LNCAP (cell line): ENCODE measurements at regions not wholly inside any gene's neighbourhood (a gene's known extent, or its start where the extent isn't known, plus 50 kb on each side); places are given as distances from the start of the nearest gene placed in this dataset.

Source experiments
- CTCF ChIP-seq: fragments of 450-650 bp; IDR thresholded peaks from 2 replicates; pipeline ENCODE4 v1.5.1; 2017; ENCODE audit warnings: mild to moderate bottlenecking

- TF ChIP-seq CTCF, result no peak
These were observed 625.6 kb downstream of the AACS start for GRCh38 chr12:125690841-125691240.

GRCh38 chr12:125696054-125696453, 630.8 kb downstream of the AACS start:
- TF ChIP-seq CTCF, result no peak

- no peak for TF ChIP-seq CTCF
These were observed 639.6 kb downstream of the AACS start for GRCh38 chr12:125704803-125705202.

GRCh38 chr12:125720961-125721360, 655.7 kb downstream of the AACS start:
- no peak for TF ChIP-seq CTCF

GRCh38 chr12:125734137-125734536, 668.9 kb downstream of the AACS start:
- TF ChIP-seq CTCF, result 0 out of 2 replicates have a peak, but pooled peaks have one; percentile 9

GRCh38 chr12:125738211-125738610, 673.0 kb downstream of the AACS start:
- TF ChIP-seq CTCF, result no peak

- TF ChIP-seq CTCF, result no peak
These were observed 677.2 kb downstream of the AACS start for GRCh38 chr12:125742413-125742812.

GRCh38 chr12:125744201-125744600, 679.0 kb downstream of the AACS start:
- no peak for TF ChIP-seq CTCF
